GM06990 (cell line): ENCODE measurements at regions not wholly inside any gene's neighbourhood (a gene's known extent, or its start where the extent isn't known, plus 50 kb on each side); places are given as distances from the start of the nearest gene placed in this dataset.

Experiments used
- DNase-seq: peaks from one replicate; pipeline ENCODE4 v3.0.0-alpha.2; 2011; ENCODE audit not compliant: insufficient read length; ENCODE audit errors: extremely low read depth
- H3K27me3 ChIP-seq: replicated peaks from 2 replicates; pipeline ENCODE4 v1.6.0; 2011; ENCODE audit warnings: low read length; ENCODE audit not compliant: control insufficient read depth, insufficient read depth
- H3K36me3 ChIP-seq: 2 replicates; pipeline ENCODE4 v1.5.1; 2011; ENCODE audit warnings: low read length; ENCODE audit not compliant: control insufficient read depth, insufficient read depth
- H3K4me3 ChIP-seq: replicated peaks from 2 replicates; pipeline ENCODE4 v1.5.1; 2011; ENCODE audit warnings: low read depth, mild to moderate bottlenecking, control low read depth, low read length
- TF ChIP-seq, protein P1 (sequence below): IDR thresholded peaks from 2 replicates; pipeline ENCODE4 v1.5.1; 2011; ENCODE audit warnings: low read length, control low read depth, mild to moderate bottlenecking, inconsistent platforms; ENCODE audit not compliant: insufficient read depth, poor library complexity, severe bottlenecking

GRCh38 chr7:46764100-46764936, 817.6 kb downstream of the TNS3 start:
- DNase-seq, result no peak

GRCh38 chr7:46763344-46763743, 818.6 kb downstream of the TNS3 start:
- TF ChIP-seq, protein P1, sequence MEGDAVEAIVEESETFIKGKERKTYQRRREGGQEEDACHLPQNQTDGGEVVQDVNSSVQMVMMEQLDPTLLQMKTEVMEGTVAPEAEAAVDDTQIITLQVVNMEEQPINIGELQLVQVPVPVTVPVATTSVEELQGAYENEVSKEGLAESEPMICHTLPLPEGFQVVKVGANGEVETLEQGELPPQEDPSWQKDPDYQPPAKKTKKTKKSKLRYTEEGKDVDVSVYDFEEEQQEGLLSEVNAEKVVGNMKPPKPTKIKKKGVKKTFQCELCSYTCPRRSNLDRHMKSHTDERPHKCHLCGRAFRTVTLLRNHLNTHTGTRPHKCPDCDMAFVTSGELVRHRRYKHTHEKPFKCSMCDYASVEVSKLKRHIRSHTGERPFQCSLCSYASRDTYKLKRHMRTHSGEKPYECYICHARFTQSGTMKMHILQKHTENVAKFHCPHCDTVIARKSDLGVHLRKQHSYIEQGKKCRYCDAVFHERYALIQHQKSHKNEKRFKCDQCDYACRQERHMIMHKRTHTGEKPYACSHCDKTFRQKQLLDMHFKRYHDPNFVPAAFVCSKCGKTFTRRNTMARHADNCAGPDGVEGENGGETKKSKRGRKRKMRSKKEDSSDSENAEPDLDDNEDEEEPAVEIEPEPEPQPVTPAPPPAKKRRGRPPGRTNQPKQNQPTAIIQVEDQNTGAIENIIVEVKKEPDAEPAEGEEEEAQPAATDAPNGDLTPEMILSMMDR, result no peak
- Histone ChIP-seq H3K4me3 (no peak overlapping the region), H3K27me3 (no peaks in the 10 kb centered on the region), H3K36me3 (no peaks in the 10 kb centered on the region)
- DNase-seq, result no peak

More at GRCh38 chr7:46764100-46764936, 817.6 kb downstream of the TNS3 start:
- no peaks in the 10 kb centered on the region for H3K27me3 ChIP-seq
- TF ChIP-seq, protein P1, result no peak
- H3K36me3 ChIP-seq, result no peaks in the 10 kb centered on the region
- H3K4me3 ChIP-seq, result no peak overlapping the region

DNA sequence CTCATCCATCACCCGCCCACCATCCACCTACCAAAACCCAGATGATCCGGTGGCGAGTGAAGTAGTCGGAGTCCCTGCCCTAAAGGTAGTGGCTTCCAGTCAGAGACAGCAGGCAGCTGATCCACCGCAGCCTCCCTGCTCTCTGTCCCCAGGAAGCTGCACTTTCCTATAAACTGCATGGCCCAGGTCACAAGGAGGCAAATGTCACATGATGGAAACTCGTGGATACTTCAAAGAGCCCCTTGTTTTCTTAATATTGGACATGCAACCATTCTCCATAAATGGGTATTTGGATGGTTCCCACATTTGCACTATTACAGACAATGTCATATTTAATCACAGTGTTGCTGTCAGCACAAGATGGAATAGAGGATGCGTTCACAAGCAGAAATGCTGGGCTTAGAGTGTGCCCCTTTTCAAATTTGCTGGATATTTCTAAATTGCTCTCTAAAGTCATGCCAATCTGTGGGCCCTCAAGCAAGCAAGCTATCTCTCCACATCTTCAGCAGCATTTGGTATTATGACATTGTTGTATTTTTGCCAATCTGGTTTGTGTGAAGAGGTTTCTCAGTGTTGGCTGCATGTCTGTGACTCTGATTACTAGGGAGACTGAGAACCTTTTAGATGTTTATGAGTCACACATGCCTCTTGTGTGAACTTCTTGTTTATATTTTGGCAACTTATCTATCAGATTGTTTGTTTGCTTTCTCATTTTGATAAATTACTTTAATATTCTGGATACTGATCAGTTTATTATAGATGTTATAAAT, 822.0 kb downstream of the TNS3 start:
- Histone ChIP-seq H3K27me3 (no peaks in the 10 kb centered on the region), H3K4me3 (no peak overlapping the region), H3K36me3 (no peaks in the 10 kb centered on the region)
- TF ChIP-seq, protein P1, result no peak
- no peak for DNase-seq

DNA sequence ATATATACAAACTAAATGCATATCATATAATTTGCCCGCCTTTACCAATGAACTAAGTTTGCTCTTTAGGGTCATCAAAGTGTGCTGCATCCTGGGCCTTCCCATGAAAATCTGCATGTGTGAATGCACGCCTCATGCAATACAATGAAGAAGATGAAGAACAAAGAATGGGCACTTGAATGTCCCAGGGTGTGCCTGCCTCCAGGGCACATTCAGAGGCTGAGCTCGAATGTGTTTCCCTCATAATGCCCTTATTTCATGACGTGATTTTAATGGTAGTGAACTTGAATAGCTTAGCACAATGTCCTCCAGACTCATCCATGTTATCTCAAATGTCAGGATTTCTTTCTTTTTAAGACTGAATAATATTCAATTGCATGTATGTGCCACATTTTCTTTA, 824.9 kb downstream of the TNS3 start:
- no peaks in the 10 kb centered on the region for H3K36me3 ChIP-seq
- DNase-seq, result no peak
- TF ChIP-seq, protein P1, result no peak
- no peak overlapping the region for H3K4me3 ChIP-seq
- no peaks in the 10 kb centered on the region for H3K27me3 ChIP-seq

DNA sequence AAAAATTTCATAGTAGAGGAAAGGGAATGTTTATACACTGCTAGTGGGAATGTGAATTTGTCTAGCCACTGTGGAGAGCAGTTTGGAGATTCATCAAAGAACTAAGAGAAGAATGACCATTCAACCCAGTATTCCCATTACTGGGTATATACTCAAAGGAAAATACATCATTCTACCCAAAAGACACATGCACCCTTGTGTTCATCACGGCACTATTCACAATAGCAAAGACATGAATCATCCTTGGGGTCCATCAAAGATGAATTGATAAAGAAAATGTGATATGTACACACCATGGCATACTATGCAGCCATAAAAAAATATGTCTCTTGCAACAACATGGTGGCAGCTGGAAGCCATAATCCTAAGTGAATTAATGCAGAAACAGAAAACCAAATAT, 825.7 kb downstream of the TNS3 start:
- no peak for DNase-seq
- no peak overlapping the region for H3K4me3 ChIP-seq
- TF ChIP-seq, protein P1, result no peak

More for the DNA sequence above, 825.7 kb downstream of the TNS3 start:
- H3K36me3 ChIP-seq, result no peaks in the 10 kb centered on the region
- H3K27me3 ChIP-seq, result no peaks in the 10 kb centered on the region
